ENCODE measurements at regions not wholly inside any gene's neighbourhood (a gene's known extent, or its start where the extent isn't known, plus 50 kb on each side); places are given as distances from the start of the nearest gene placed in this dataset.
"Not testable (repeated sequence)": the region's sequence is repeated elsewhere in the genome, so short reads cannot be mapped to it uniquely, and the experiment has no call there.

DNA sequence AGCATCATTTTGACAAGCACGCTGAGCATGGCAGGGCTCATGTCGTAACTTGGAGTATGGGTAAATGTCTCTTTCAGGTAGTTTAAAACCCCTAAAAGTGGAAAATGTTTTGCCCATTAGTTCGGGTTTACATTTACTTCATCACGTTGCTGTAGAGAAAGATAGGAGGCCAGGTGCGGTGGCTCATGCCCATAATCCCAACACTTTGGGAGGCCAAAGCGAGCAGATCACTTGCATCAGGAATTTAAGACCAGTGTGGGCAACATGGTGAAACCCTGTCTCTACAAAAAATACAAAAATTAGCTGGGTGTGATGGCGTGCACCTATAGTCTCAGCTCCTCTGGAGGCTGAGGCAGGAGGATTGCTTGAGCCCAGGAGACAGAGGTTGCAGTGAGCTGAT is 289.6 kb downstream of the GOLGA6L6 start:
- H3K36me3 ChIP-seq (ENCODE audit: insufficient read depth, low read length); H3K9me2 ChIP-seq (ENCODE audit: low read depth, low read length); H3F3A ChIP-seq (ENCODE audit: insufficient read depth, low read length); H3K4me1 ChIP-seq (ENCODE audit: insufficient read depth, low read length, severe bottlenecking); H2AFZ ChIP-seq (ENCODE audit: low read length); H3K27me3 ChIP-seq (ENCODE audit: insufficient read depth, low read length); H3K27ac ChIP-seq (ENCODE audit: low read depth, low read length, poor library complexity, severe bottlenecking); H4K20me1 ChIP-seq (ENCODE audit: insufficient read depth, low read length); H3K9me3 ChIP-seq (ENCODE audit: low read length); H3K4me3 ChIP-seq (ENCODE audit: low read depth, low read length, poor library complexity, severe bottlenecking); H3K9ac ChIP-seq (ENCODE audit: low read length); H3K4me2 ChIP-seq (ENCODE audit: low read length); H3K79me2 ChIP-seq (ENCODE audit: insufficient read depth, low read length): not testable (repeated sequence)

GRCh38 chr15:20251214-20252005 is 290.2 kb downstream of the GOLGA6L6 start:
- H3K4me3 ChIP-seq (ENCODE audit: low read depth, low read length, poor library complexity, severe bottlenecking); H3K36me3 ChIP-seq (ENCODE audit: insufficient read depth, low read length); H3F3A ChIP-seq (ENCODE audit: insufficient read depth, low read length); H3K27ac ChIP-seq (ENCODE audit: low read depth, low read length, poor library complexity, severe bottlenecking); H3K27me3 ChIP-seq (ENCODE audit: insufficient read depth, low read length); H2AFZ ChIP-seq (ENCODE audit: low read length); H3K9me3 ChIP-seq (ENCODE audit: low read length); H3K4me2 ChIP-seq (ENCODE audit: low read length); H3K9me2 ChIP-seq (ENCODE audit: low read depth, low read length); H3K9ac ChIP-seq (ENCODE audit: low read length); H3K4me1 ChIP-seq (ENCODE audit: insufficient read depth, low read length, severe bottlenecking); H4K20me1 ChIP-seq (ENCODE audit: insufficient read depth, low read length); H3K79me2 ChIP-seq (ENCODE audit: insufficient read depth, low read length): not testable (repeated sequence)

DNA sequence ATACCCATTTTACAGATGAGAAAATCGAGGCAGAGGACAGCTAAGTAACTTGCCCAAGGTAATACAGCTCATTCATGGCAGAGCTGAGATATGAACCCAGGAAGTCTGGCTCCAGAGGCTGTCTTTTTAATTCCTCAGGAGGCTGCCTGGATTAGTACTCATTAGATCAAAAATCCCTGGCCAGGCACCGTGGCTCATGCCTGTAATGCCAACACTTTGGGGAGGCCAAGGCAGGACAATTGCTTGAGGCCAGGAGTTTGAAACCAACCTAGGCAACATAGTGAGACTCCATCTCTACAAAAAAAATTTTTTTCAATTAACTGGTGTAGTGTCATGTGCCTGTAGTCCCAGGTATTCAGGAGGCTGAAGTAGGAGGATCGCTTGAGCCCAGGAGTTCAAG is 291.4 kb downstream of the GOLGA6L6 start:
- not testable (repeated sequence) for H3K27ac ChIP-seq (ENCODE audit: low read depth, low read length, poor library complexity, severe bottlenecking)

DNA sequence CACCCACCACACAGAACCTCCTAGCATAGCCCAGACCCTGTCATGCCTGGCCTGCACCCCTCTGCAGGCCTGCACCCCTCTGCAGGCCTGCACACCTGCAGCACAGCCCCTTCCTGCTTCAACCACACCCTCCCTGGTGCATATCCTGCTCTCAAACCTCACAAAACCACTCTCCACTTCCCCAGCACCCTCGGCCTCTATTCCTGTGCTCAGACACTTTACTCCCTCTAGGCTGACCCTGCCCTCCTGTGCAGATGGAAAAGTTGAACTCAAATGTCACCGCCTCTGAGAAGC is 292.0 kb downstream of the GOLGA6L6 start:
- not testable (repeated sequence) for H3K27me3 ChIP-seq (ENCODE audit: insufficient read depth, low read length); H3K9me3 ChIP-seq (ENCODE audit: low read length); H4K20me1 ChIP-seq (ENCODE audit: insufficient read depth, low read length); H3K27ac ChIP-seq (ENCODE audit: low read depth, low read length, poor library complexity, severe bottlenecking); H3K36me3 ChIP-seq (ENCODE audit: insufficient read depth, low read length); H3K9ac ChIP-seq (ENCODE audit: low read length); H3K4me2 ChIP-seq (ENCODE audit: low read length); H3K79me2 ChIP-seq (ENCODE audit: insufficient read depth, low read length); H3F3A ChIP-seq (ENCODE audit: insufficient read depth, low read length); H2AFZ ChIP-seq (ENCODE audit: low read length); H3K4me1 ChIP-seq (ENCODE audit: insufficient read depth, low read length, severe bottlenecking); H3K4me3 ChIP-seq (ENCODE audit: low read depth, low read length, poor library complexity, severe bottlenecking); H3K9me2 ChIP-seq (ENCODE audit: low read depth, low read length)

More for the DNA sequence above, 291.4 kb downstream of the GOLGA6L6 start:
- not testable (repeated sequence) for H3K4me1 ChIP-seq (ENCODE audit: insufficient read depth, low read length, severe bottlenecking); H3K27me3 ChIP-seq (ENCODE audit: insufficient read depth, low read length); H3K9ac ChIP-seq (ENCODE audit: low read length); H3K79me2 ChIP-seq (ENCODE audit: insufficient read depth, low read length); H4K20me1 ChIP-seq (ENCODE audit: insufficient read depth, low read length); H3K4me2 ChIP-seq (ENCODE audit: low read length); H3K9me3 ChIP-seq (ENCODE audit: low read length); H3F3A ChIP-seq (ENCODE audit: insufficient read depth, low read length); H3K4me3 ChIP-seq (ENCODE audit: low read depth, low read length, poor library complexity, severe bottlenecking); H3K9me2 ChIP-seq (ENCODE audit: low read depth, low read length); H3K36me3 ChIP-seq (ENCODE audit: insufficient read depth, low read length); H2AFZ ChIP-seq (ENCODE audit: low read length)

- not testable (repeated sequence) for H2AFZ ChIP-seq (ENCODE audit: low read length); H4K20me1 ChIP-seq (ENCODE audit: insufficient read depth, low read length); H3K9ac ChIP-seq (ENCODE audit: low read length); H3K9me3 ChIP-seq (ENCODE audit: low read length); H3K4me2 ChIP-seq (ENCODE audit: low read length); H3K9me2 ChIP-seq (ENCODE audit: low read depth, low read length); H3K27ac ChIP-seq (ENCODE audit: low read depth, low read length, poor library complexity, severe bottlenecking); H3K4me1 ChIP-seq (ENCODE audit: insufficient read depth, low read length, severe bottlenecking); H3K36me3 ChIP-seq (ENCODE audit: insufficient read depth, low read length); H3K79me2 ChIP-seq (ENCODE audit: insufficient read depth, low read length); H3K27me3 ChIP-seq (ENCODE audit: insufficient read depth, low read length); H3K4me3 ChIP-seq (ENCODE audit: low read depth, low read length, poor library complexity, severe bottlenecking); H3F3A ChIP-seq (ENCODE audit: insufficient read depth, low read length)
These were observed 293.2 kb downstream of the GOLGA6L6 start for GRCh38 chr15:20248434-20248833.

DNA sequence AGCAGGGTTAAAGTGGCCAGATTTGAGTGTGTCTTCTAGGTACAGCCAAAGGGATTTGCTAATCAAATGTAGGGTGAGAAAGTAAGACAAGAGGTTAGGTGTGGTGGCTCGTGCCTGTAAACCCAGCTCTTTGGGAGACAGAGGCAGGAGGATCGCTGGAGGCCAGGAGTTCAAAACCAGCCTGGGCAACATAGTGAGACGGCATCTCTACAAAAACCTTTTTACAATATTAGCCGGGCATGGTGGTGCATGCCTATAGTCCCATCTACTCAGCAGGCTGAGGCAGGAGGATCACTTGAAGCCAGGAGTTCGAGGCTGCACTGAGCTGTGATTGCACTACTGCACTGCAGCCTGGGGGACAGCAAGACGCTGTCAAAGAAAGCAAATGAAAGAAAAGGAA is 294.5 kb downstream of the GOLGA6L6 start:
- not testable (repeated sequence) for H3K9ac ChIP-seq (ENCODE audit: low read length); H3K4me2 ChIP-seq (ENCODE audit: low read length); H3K9me2 ChIP-seq (ENCODE audit: low read depth, low read length); H3K36me3 ChIP-seq (ENCODE audit: insufficient read depth, low read length); H3K9me3 ChIP-seq (ENCODE audit: low read length); H3K27ac ChIP-seq (ENCODE audit: low read depth, low read length, poor library complexity, severe bottlenecking); H3F3A ChIP-seq (ENCODE audit: insufficient read depth, low read length); H3K79me2 ChIP-seq (ENCODE audit: insufficient read depth, low read length); H3K4me3 ChIP-seq (ENCODE audit: low read depth, low read length, poor library complexity, severe bottlenecking); H3K27me3 ChIP-seq (ENCODE audit: insufficient read depth, low read length); H4K20me1 ChIP-seq (ENCODE audit: insufficient read depth, low read length); H3K4me1 ChIP-seq (ENCODE audit: insufficient read depth, low read length, severe bottlenecking); H2AFZ ChIP-seq (ENCODE audit: low read length)

GRCh38 chr15:20246624-20247023 is 295.0 kb downstream of the GOLGA6L6 start:
- not testable (repeated sequence) for H3F3A ChIP-seq (ENCODE audit: insufficient read depth, low read length); H3K79me2 ChIP-seq (ENCODE audit: insufficient read depth, low read length); H3K27ac ChIP-seq (ENCODE audit: low read depth, low read length, poor library complexity, severe bottlenecking); H3K36me3 ChIP-seq (ENCODE audit: insufficient read depth, low read length); H3K4me2 ChIP-seq (ENCODE audit: low read length); H3K9ac ChIP-seq (ENCODE audit: low read length); H3K27me3 ChIP-seq (ENCODE audit: insufficient read depth, low read length); H3K4me1 ChIP-seq (ENCODE audit: insufficient read depth, low read length, severe bottlenecking); H3K9me3 ChIP-seq (ENCODE audit: low read length); H2AFZ ChIP-seq (ENCODE audit: low read length); H4K20me1 ChIP-seq (ENCODE audit: insufficient read depth, low read length); H3K9me2 ChIP-seq (ENCODE audit: low read depth, low read length); H3K4me3 ChIP-seq (ENCODE audit: low read depth, low read length, poor library complexity, severe bottlenecking)

DNA sequence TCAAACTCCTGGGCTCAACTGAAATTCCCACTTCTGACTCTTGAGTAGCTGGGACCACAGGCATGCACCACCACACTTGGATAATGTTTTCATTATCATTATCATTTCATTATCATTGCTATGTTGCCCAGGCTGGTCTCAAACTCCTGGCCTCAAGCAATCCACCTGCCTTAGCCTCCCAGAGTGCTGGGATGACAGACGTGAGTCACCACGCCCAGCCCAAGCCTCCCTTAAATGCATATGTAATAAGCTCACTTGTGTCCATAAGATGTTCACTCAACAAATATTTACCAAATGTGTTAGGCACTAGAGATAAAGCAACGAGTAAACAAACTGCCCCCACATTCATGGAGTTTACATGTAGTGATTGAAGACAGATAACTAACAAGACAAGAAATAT is 295.7 kb downstream of the GOLGA6L6 start:
- H3K9me3 ChIP-seq (ENCODE audit: low read length); H3F3A ChIP-seq (ENCODE audit: insufficient read depth, low read length); H3K9me2 ChIP-seq (ENCODE audit: low read depth, low read length); H3K4me2 ChIP-seq (ENCODE audit: low read length); H3K4me1 ChIP-seq (ENCODE audit: insufficient read depth, low read length, severe bottlenecking); H4K20me1 ChIP-seq (ENCODE audit: insufficient read depth, low read length); H3K79me2 ChIP-seq (ENCODE audit: insufficient read depth, low read length); H3K36me3 ChIP-seq (ENCODE audit: insufficient read depth, low read length); H3K9ac ChIP-seq (ENCODE audit: low read length); H3K27ac ChIP-seq (ENCODE audit: low read depth, low read length, poor library complexity, severe bottlenecking); H3K27me3 ChIP-seq (ENCODE audit: insufficient read depth, low read length); H2AFZ ChIP-seq (ENCODE audit: low read length); H3K4me3 ChIP-seq (ENCODE audit: low read depth, low read length, poor library complexity, severe bottlenecking): not testable (repeated sequence)
